ENCODE measurements at regions not wholly inside any gene's neighbourhood (a gene's known extent, or its start where the extent isn't known, plus 50 kb on each side); places are given as distances from the start of the nearest gene placed in this dataset.

GRCh38 chr11:115067900-115068530, 389.7 kb downstream of the NXPE2 start:
- intact Hi-C loops (cut with micrococcal nuclease; ENCODE audit: unreplicated experiment) = no loop called here
- CTCF ChIA-PET = no interaction called here
- Histone ChIP-seq H3K9me3 (ENCODE audit: insufficient read depth, low read depth) (no peaks in the 10 kb centered on the region; the same call in 1 of the 2 replicates), H3K79me2 (ENCODE audit: low read depth) (no peaks in the 10 kb centered on the region), H4K20me1 (ENCODE audit: insufficient read depth) (no peaks in the 10 kb centered on the region), H2AFZ (no peak overlapping the region), H3K27ac (no peak overlapping the region), H3F3A (ENCODE audit: insufficient read depth, low read depth) (no peaks in the 10 kb centered on the region), H3K27me3 (ENCODE audit: insufficient read depth, low read depth) (peaks cover 52% of the 10 kb centered on the region), H3K4me1 (replicated peaks; ENCODE audit: insufficient read depth) (no peaks in the 10 kb centered on the region), H3K4me2 (no peak overlapping the region), H3K4me3 (no peak overlapping the region), H3K9me2 (ENCODE audit: insufficient read depth) (no peaks in the 10 kb centered on the region), H3K36me3 (ENCODE audit: low read depth) (no peaks in the 10 kb centered on the region)
- POLR2A ChIA-PET (ENCODE audit: unreplicated experiment) = no interaction called here
- TF ChIP-seq CTCF (conservative IDR thresholded peaks at IDR 0.05) (no peak), EZH2 (IDR thresholded peaks at IDR 0.05; ENCODE audit: low read depth) (no peak)
- no TSS peak for BruUV-seq (replicated peaks)
- no peak for DNase-seq

- Histone ChIP-seq H3K79me2 (ENCODE audit: low read depth) (no peaks in the 10 kb centered on the region), H3K9me2 (ENCODE audit: insufficient read depth) (no peaks in the 10 kb centered on the region), H3K27ac (no peak overlapping the region), H2AFZ (no peak overlapping the region), H3K4me3 (no peak overlapping the region), H3F3A (ENCODE audit: insufficient read depth, low read depth) (no peaks in the 10 kb centered on the region), H3K4me2 (no peak overlapping the region), H4K20me1 (ENCODE audit: insufficient read depth) (no peaks in the 10 kb centered on the region), H3K27me3 (ENCODE audit: insufficient read depth, low read depth) (peaks cover 52% of the 10 kb centered on the region), H3K4me1 (replicated peaks; ENCODE audit: insufficient read depth) (no peaks in the 10 kb centered on the region), H3K36me3 (ENCODE audit: low read depth) (no peaks in the 10 kb centered on the region), H3K9me3 (ENCODE audit: insufficient read depth, low read depth) (no peaks in the 10 kb centered on the region; the same call in 1 of the 2 replicates)
- intact Hi-C loops (cut with micrococcal nuclease; ENCODE audit: unreplicated experiment) = no loop called here
- CTCF ChIA-PET = no interaction called here
- TF ChIP-seq CTCF (conservative IDR thresholded peaks at IDR 0.05) (no peak), EZH2 (IDR thresholded peaks at IDR 0.05; ENCODE audit: low read depth) (no peak)
- POLR2A ChIA-PET (ENCODE audit: unreplicated experiment) = no interaction called here
- no TSS peak for BruUV-seq (replicated peaks)
- DNase-seq = no peak
These were observed 391.3 kb downstream of the NXPE2 start for GRCh38 chr11:115069599-115069998.

GRCh38 chr11:115075356-115075755, 397.0 kb downstream of the NXPE2 start:
- POLR2A ChIA-PET (ENCODE audit: unreplicated experiment) = no interaction called here

More at GRCh38 chr11:115075356-115075755, 397.0 kb downstream of the NXPE2 start:
- no peak overlapping the region for H3K27ac ChIP-seq
- H4K20me1 ChIP-seq (ENCODE audit: insufficient read depth) = no peaks in the 10 kb centered on the region
- H3K4me2 ChIP-seq = no peak overlapping the region
- no peaks in the 10 kb centered on the region for H3K9me2 ChIP-seq (ENCODE audit: insufficient read depth)
- no peaks in the 10 kb centered on the region for H3K4me1 ChIP-seq (replicated peaks; ENCODE audit: insufficient read depth)
- H3K9me3 ChIP-seq (ENCODE audit: insufficient read depth, low read depth) = no peaks in the 10 kb centered on the region
- TF ChIP-seq CTCF (conservative IDR thresholded peaks at IDR 0.05) (no peak), EZH2 (IDR thresholded peaks at IDR 0.05; ENCODE audit: low read depth) (no peak)
- no peak for DNase-seq
- no peak overlapping the region for H2AFZ ChIP-seq
- intact Hi-C loops (cut with micrococcal nuclease; ENCODE audit: unreplicated experiment) = no loop called here
- H3K27me3 ChIP-seq (ENCODE audit: insufficient read depth, low read depth) = peaks cover 19% of the 10 kb centered on the region
- no TSS peak for BruUV-seq (replicated peaks)
- H3K79me2 ChIP-seq (ENCODE audit: low read depth) = no peaks in the 10 kb centered on the region
- H3K36me3 ChIP-seq (ENCODE audit: low read depth) = no peaks in the 10 kb centered on the region
- no peak overlapping the region for H3K4me3 ChIP-seq
- CTCF ChIA-PET = no interaction called here
- no peaks in the 10 kb centered on the region for H3F3A ChIP-seq (ENCODE audit: insufficient read depth, low read depth)

Measured in PC-9 (cell line).